ENCODE measurements at regions not wholly inside any gene's neighbourhood (a gene's known extent, or its start where the extent isn't known, plus 50 kb on each side); places are given as distances from the start of the nearest gene placed in this dataset.
"Not testable (repeated sequence)": the region's sequence is repeated elsewhere in the genome, so short reads cannot be mapped to it uniquely, and the experiment has no call there.

GRCh38 chr16:17568239-17568638, 97.5 kb upstream of the XYLT1 start:
- no peak for DNase-seq

- DNase-seq = no peak
Observed at GRCh38 chr16:17567455-17567854, 96.7 kb upstream of the XYLT1 start.

GRCh38 chr16:17566656-17567450, 96.1 kb upstream of the XYLT1 start:
- no peak for DNase-seq

GRCh38 chr16:17566075-17566474, 95.3 kb upstream of the XYLT1 start:
- no peak for DNase-seq

GRCh38 chr16:17565605-17566004, 94.8 kb upstream of the XYLT1 start:
- DNase-seq = no peak

GRCh38 chr16:17564856-17565255, 94.1 kb upstream of the XYLT1 start:
- no peak for DNase-seq

- no peak for DNase-seq
Observed at GRCh38 chr16:17563323-17564091, 92.7 kb upstream of the XYLT1 start.

- no peak for DNase-seq
Observed at GRCh38 chr16:17561056-17561455, 90.3 kb upstream of the XYLT1 start.

- DNase-seq = no peak
Observed at GRCh38 chr16:17560548-17560947, 89.8 kb upstream of the XYLT1 start.

GRCh38 chr16:17559394-17559793, 88.6 kb upstream of the XYLT1 start:
- DNase-seq = no peak

GRCh38 chr16:17557949-17558348, 87.2 kb upstream of the XYLT1 start:
- no peak for DNase-seq

GRCh38 chr16:17557480-17557879, 86.7 kb upstream of the XYLT1 start:
- no peak for DNase-seq

- DNase-seq = peak; percentile 61
Observed at GRCh38 chr16:17556276-17557052, 85.7 kb upstream of the XYLT1 start.

GRCh38 chr16:17555176-17555575, 84.4 kb upstream of the XYLT1 start:
- no peak for DNase-seq

- DNase-seq = no peak
Observed at GRCh38 chr16:17552351-17552750, 81.6 kb upstream of the XYLT1 start.

GRCh38 chr16:17551682-17552081, 80.9 kb upstream of the XYLT1 start:
- DNase-seq = not testable (repeated sequence)

GRCh38 chr16:17548825-17549224, 78.1 kb upstream of the XYLT1 start:
- no peak for DNase-seq

- DNase-seq = peak; percentile 25
Observed at GRCh38 chr16:17544785-17545184, 74.0 kb upstream of the XYLT1 start.

GRCh38 chr16:17544304-17544703, 73.5 kb upstream of the XYLT1 start:
- no peak for DNase-seq

- no peak for DNase-seq
Observed at GRCh38 chr16:17543073-17543472, 72.3 kb upstream of the XYLT1 start.

- no peak for DNase-seq
Observed at GRCh38 chr16:17541324-17541723, 70.6 kb upstream of the XYLT1 start.

GRCh38 chr16:17538927-17539326, 68.2 kb upstream of the XYLT1 start:
- DNase-seq = no peak

- no peak for DNase-seq
Observed at GRCh38 chr16:17532338-17532995, 61.7 kb upstream of the XYLT1 start.

Data from NCI-H82 (cell line).